Activated CD4-positive, alpha-beta T cell treated with anti-CD3 and anti-CD28 coated beads, Interleukin-2, amount 50 U/mL, for 24 hours (primary cell): ENCODE measurements at regions not wholly inside any gene's neighbourhood (a gene's known extent, or its start where the extent isn't known, plus 50 kb on each side); places are given as distances from the start of the nearest gene placed in this dataset.

ENCODE experiments used
- DNase-seq, 2 donors: peaks; one replicate each; pipeline ENCODE4 v3.0.0-alpha.2; 2020; ENCODE audit warnings: low read depth in 1 of 2, low spot score in 1 of 2

DNA sequence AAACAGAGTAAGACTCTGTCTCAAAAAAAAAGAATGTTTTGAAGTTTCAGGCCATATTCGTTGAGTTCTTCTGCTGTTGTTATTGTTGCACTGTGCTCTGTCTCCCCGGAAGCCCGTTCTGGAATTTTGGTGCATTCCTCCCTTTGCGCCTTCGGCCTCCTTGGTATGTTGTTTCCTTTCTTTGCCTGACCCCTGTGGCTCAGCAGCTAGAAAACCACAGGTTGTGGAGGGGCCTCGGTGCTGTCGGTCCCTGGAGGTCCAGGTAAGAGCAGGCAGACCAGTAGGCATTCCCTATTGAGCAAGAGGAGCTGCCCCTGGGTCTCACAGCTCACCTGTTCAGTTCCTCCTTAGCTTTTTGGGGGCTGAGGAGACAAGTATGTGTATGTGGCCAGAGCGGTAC is 51.0 kb upstream of the DLG1 start:
- no peak for DNase-seq
